ENCODE measurements at regions not wholly inside any gene's neighbourhood (a gene's known extent, or its start where the extent isn't known, plus 50 kb on each side); places are given as distances from the start of the nearest gene placed in this dataset.

DNA sequence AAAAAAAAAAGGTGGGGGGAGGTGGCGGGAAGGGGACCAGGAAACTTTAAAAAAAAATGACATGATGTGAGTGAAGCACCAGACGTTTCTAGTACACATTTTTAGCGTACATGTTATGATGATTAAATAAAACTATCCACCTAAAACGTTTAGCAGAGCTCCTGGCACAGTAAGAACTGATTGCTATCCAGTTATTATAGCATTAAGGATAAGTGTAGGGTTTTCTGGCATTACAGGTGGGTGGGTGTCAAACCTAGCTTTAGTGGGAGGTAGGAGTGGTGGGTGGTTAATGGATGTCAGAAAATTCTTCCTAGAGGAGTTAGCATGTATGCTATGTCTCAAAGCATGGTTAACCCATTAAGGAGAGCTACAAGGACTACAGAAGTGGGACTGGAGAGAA is 2329.5 kb downstream of the MAT2B start:
- H3K9me3 ChIP-seq (ENCODE audit: low read length), result no peaks in the 10 kb centered on the region
- H3K27ac ChIP-seq (ENCODE audit: low read length), result no peak overlapping the region
- H3K4me2 ChIP-seq (ENCODE audit: low read length), result no peak overlapping the region
- H3F3A ChIP-seq (ENCODE audit: insufficient read depth, low read length, poor library complexity, severe bottlenecking), result no peaks in the 10 kb centered on the region
- H4K20me1 ChIP-seq (ENCODE audit: insufficient read depth), result no peaks in the 10 kb centered on the region
- H3K36me3 ChIP-seq (ENCODE audit: insufficient read depth, low read length), result no peaks in the 10 kb centered on the region
- TF ChIP-seq RAD21 (conservative IDR thresholded peaks at IDR 0.05) (no peak), REST (IDR thresholded peaks at IDR 0.05; ENCODE audit: borderline replicate concordance) (no peak), EP300 (conservative IDR thresholded peaks at IDR 0.05; ENCODE audit: poor library complexity, severe bottlenecking) (no peak), POLR2AphosphoS5 (IDR thresholded peaks at IDR 0.05) (peak; percentile 78), MXI1 (conservative IDR thresholded peaks at IDR 0.05; ENCODE audit: poor library complexity, severe bottlenecking) (no peak), EZH2 (IDR thresholded peaks at IDR 0.05; ENCODE audit: borderline replicate concordance, insufficient read depth, low read length, poor library complexity, severe bottlenecking) (no peak)
- H3K27me3 ChIP-seq (ENCODE audit: insufficient read depth, low read depth, low read length), result no peaks in the 10 kb centered on the region
- no peak overlapping the region for H2AFZ ChIP-seq (ENCODE audit: low read depth, low read length)
- H3K4me3 ChIP-seq (ENCODE audit: low read length), result no peak overlapping the region
- H3K9me2 ChIP-seq (ENCODE audit: insufficient read depth, low read length), result no peaks in the 10 kb centered on the region
- no peak overlapping the region for H3K9ac ChIP-seq (ENCODE audit: low read length)
- H3K79me2 ChIP-seq (replicated peaks; ENCODE audit: insufficient read depth, low read length), result no peaks in the 10 kb centered on the region

DNA sequence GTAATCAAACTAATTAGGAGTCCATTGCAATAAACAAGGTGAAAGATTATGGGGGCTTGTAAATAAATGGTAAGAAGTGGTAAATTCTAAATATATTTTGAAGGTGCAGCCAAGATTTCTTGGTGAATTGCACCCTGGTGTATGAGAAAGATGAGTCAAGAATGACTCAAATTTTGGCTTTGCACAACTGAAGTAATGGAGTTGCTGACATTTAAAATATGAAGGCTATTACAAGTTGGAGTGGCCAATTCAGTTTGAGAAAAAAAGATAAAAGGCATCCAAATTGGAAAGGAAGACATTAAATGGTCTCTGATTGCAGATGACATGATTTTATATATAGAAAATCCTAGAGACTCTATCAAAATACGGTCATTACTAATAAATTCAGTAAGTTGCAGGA is 2330.6 kb downstream of the MAT2B start:
- Histone ChIP-seq H3K9ac (ENCODE audit: low read length) (no peak overlapping the region), H3K4me2 (ENCODE audit: low read length) (no peak overlapping the region), H4K20me1 (ENCODE audit: insufficient read depth) (no peaks in the 10 kb centered on the region), H3K27ac (ENCODE audit: low read length) (no peak overlapping the region), H3K27me3 (ENCODE audit: insufficient read depth, low read depth, low read length) (no peaks in the 10 kb centered on the region), H3K79me2 (replicated peaks; ENCODE audit: insufficient read depth, low read length) (no peaks in the 10 kb centered on the region), H3K9me3 (ENCODE audit: low read length) (no peaks in the 10 kb centered on the region), H3F3A (ENCODE audit: insufficient read depth, low read length, poor library complexity, severe bottlenecking) (no peaks in the 10 kb centered on the region), H3K9me2 (ENCODE audit: insufficient read depth, low read length) (no peaks in the 10 kb centered on the region), H3K4me3 (ENCODE audit: low read length) (no peak overlapping the region), H2AFZ (ENCODE audit: low read depth, low read length) (no peak overlapping the region), H3K36me3 (ENCODE audit: insufficient read depth, low read length) (no peaks in the 10 kb centered on the region)
- TF ChIP-seq EZH2 (IDR thresholded peaks at IDR 0.05; ENCODE audit: borderline replicate concordance, insufficient read depth, low read length, poor library complexity, severe bottlenecking) (no peak), TAF1 (IDR thresholded peaks at IDR 0.05; ENCODE audit: low read depth) (no peak), CTCF (IDR thresholded peaks at IDR 0.05; ENCODE audit: poor library complexity, severe bottlenecking) (no peak), REST (IDR thresholded peaks at IDR 0.05; ENCODE audit: borderline replicate concordance) (no peak), POLR2AphosphoS5 (IDR thresholded peaks at IDR 0.05) (no peak), RAD21 (conservative IDR thresholded peaks at IDR 0.05) (no peak), MXI1 (conservative IDR thresholded peaks at IDR 0.05; ENCODE audit: poor library complexity, severe bottlenecking) (no peak), SMC3 (conservative IDR thresholded peaks at IDR 0.05; ENCODE audit: poor library complexity) (no peak)
